ENCODE measurements at regions not wholly inside any gene's neighbourhood (a gene's known extent, or its start where the extent isn't known, plus 50 kb on each side); places are given as distances from the start of the nearest gene placed in this dataset.
"Not testable (repeated sequence)": the region's sequence is repeated elsewhere in the genome, so short reads cannot be mapped to it uniquely, and the experiment has no call there.

- DNase-seq, result no peak
These were observed 316.5 kb upstream of the ADARB2 start for GRCh38 chr10:2053805-2054204.

DNA sequence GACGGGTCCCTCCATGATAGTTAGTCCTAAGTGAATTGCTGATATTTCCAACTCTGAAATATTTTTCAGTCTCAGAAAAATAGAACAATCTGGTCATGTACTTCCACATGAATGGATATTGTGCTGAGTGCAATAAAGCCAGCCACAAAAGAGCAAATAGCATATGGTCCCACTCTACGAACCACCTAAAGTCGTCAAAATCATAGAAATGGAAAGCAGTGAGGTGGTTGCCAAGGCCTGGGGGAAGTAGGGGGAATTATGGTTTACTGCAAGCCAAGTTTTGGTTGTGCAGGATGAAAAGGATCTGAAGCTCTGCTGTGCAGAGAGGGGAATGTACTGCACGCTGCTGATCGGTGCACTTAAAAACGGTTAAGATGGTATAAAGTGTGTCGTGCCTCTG, 313.8 kb upstream of the ADARB2 start:
- no peak for DNase-seq

- DNase-seq, result no peak
These were observed 312.2 kb upstream of the ADARB2 start for GRCh38 chr10:2049560-2049959.

DNA sequence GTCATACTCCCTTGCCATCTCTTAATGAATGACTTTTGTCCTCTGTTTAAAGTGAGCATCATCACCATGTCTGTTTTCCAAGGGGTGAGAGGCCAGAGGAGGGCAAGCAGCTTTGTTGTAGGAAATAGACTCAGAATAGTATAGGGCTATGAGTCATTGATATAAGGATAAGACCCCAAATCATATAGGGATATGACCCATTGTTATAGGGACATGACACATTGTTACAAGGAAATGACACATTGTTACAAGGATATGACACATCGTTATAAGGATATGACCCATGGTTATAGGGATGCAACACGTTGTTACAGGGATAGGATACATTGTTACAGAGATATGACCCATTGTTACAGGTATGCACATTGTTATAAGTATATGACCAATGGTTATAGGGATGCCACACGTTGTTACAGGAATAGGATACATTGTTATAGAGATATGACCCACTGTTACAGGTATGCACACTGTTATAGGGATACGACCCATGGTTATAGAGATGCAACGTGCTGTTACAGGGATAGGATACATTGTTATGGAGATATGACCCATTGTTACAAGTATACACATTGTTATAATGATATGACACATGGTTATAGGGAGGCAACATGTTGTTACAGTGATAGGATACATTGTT, 311.1 kb upstream of the ADARB2 start:
- no peak for DNase-seq

- no peak for DNase-seq
These were observed 310.4 kb upstream of the ADARB2 start for GRCh38 chr10:2047679-2048078.

GRCh38 chr10:2043379-2043778, 306.1 kb upstream of the ADARB2 start:
- no peak for DNase-seq

GRCh38 chr10:2038036-2038435, 300.7 kb upstream of the ADARB2 start:
- no peak for DNase-seq

- DNase-seq, result no peak
These were observed 299.9 kb upstream of the ADARB2 start for GRCh38 chr10:2037246-2037645.

DNA sequence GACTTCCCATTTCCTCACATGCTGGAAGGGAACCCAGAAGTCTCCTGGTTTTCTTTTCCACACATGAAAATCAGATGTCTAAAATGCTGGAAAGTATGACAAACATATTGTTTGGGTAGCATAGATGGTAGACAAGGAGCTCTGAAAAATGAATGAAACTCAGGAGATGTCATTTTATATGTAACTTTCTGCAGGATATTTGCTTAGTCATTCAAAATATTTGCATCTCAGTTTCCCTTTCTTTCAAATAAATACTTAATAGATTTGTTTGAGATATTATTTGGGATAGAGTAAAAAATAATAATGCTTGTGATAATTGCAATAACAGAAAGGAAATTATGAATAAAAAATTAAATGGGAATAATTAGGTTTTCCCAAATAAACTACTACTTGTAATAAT, 298.9 kb upstream of the ADARB2 start:
- no peak for DNase-seq

- DNase-seq, result no peak
These were observed 292.7 kb upstream of the ADARB2 start for GRCh38 chr10:2030046-2030445.

DNA sequence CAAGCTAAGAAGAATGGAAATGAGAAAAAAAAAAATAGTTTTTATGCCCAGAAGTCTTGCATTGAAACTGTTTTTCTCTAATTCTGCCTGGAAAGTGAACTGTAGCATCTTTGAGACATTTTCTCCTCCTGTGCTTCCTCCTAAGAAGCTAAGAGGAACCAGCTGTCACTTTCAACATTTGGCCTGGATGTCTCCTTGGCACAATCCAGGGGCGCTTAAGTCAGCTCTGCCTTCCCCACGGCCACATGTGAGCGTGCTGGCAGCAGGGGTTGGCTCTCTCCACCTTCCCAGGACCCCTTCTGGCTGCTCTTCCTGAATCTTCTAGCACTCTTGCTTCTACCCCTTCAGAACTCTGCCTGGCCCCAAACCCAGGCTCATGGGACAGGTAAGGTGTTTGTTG, 289.6 kb upstream of the ADARB2 start:
- DNase-seq, result no peak

DNA sequence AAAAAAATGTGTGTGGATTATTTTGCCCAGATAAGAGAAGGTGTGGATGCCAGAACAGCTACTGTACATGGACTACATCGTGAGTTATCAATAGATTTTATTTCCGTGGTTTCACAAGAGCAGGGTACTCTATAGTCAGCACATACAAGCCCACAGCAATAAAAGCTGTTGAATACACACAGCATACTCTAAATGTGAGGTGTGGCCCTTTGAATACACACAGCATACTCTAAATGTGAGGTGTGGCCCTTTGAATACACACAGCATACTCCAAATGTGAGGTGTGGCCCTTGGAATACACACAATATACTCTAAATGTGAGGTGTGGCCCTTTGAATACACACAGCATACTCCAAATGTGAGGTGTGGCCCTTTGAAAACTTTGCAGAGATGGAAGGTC, 287.4 kb upstream of the ADARB2 start:
- not testable (repeated sequence) for DNase-seq

GRCh38 chr10:2023687-2024086, 286.4 kb upstream of the ADARB2 start:
- DNase-seq, result no peak

GRCh38 chr10:2022401-2022800, 285.1 kb upstream of the ADARB2 start:
- DNase-seq, result no peak

DNA sequence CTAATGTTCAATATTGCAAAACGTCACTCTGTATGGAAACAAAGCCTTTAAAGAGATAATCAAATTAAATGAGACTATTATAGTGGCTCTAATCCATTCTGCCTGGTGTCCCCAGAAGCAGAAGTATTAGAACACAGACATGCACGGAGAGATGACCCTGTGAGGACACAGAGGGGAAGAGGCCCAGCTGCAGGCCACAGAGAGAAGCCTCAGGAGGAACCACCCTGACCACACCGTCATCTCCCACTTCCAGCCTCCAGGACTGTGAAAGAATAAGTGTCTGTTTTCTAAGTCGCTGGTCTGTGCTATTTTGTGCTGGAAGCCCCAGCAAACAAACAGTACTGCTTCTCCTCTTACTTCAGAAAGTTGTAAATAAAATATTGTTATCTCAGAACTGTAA, 283.5 kb upstream of the ADARB2 start:
- no peak for DNase-seq

DNA sequence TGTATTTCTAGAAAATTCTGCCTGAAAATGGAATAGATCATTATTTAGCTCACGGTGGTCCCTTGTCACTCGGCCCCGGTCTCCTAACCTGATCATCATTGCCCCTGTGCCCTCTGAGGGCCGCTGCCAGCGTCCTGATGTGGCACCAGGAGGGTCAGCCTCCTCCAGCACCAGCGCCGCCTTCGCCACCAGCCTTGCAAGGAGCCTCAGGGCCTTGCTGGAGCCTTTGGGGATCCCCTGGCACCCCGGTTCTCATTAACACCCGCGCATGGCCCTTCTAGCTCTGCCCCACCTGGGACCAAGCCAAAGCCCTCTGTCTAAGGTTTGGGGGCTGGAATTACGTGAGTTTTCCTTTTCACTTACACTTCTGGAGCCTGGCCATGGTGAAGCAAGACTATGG, 282.5 kb upstream of the ADARB2 start:
- no peak for DNase-seq

GRCh38 chr10:2019281-2019680, 282.0 kb upstream of the ADARB2 start:
- DNase-seq, result no peak

DNA sequence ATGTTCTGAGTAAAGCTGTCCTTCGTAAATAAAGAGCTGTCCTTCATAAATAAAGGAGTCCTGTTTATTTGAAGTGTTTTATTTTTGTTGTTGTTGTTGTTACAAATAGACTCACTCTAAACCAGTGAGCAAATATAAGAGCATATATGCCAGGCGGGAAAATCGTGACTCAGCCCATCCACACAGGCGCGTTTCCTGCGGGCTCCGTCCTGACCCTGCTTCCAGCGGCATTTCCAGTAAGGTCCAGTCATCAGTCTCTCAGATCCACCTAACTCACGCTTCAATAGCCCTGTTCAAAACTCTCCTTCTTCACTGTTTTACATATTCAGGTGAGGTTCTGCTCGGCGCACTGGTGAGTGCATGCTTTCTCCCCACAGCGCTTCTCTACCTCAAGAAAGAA, 277.2 kb upstream of the ADARB2 start:
- DNase-seq, result no peak

- DNase-seq, result no peak
These were observed 274.9 kb upstream of the ADARB2 start for GRCh38 chr10:2012209-2012608.

- no peak for DNase-seq
These were observed 273.9 kb upstream of the ADARB2 start for GRCh38 chr10:2011106-2011716.

- no peak for DNase-seq
These were observed 268.2 kb upstream of the ADARB2 start for GRCh38 chr10:2005546-2005945.

GRCh38 chr10:1992930-1993329, 255.6 kb upstream of the ADARB2 start:
- no peak for DNase-seq

DNA sequence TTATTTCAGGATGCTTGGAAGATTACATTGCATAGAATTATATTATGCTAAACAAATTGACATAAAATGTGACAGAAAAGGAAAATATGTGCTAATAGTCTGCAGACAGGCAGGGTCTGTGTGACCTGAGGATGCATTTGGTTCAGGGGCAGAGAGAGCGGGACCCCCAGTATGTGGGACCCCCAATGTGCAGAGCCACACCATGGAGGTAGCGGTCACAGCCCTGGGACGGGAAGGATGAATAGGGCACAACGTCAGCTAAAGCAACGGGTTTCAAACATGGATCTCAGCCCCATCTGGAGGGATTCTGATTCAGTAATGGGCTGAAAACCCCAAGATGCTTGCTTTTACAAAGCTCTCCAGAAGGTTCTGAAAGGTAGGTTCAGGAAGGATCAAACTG, 251.8 kb upstream of the ADARB2 start:
- no peak for DNase-seq

- no peak for DNase-seq
These were observed 244.7 kb upstream of the ADARB2 start for GRCh38 chr10:1981976-1982375.

- no peak for DNase-seq
These were observed 243.1 kb upstream of the ADARB2 start for GRCh38 chr10:1980459-1980858.
